Activated naive CD8-positive, alpha-beta T cell treated with anti-CD3 and anti-CD28 coated beads, Interleukin-2, amount 50 U/mL, for 16 hours (primary cell): ENCODE measurements at regions not wholly inside any gene's neighbourhood (a gene's known extent, or its start where the extent isn't known, plus 50 kb on each side); places are given as distances from the start of the nearest gene placed in this dataset.

Experiments
- DNase-seq: peaks from one replicate; pipeline ENCODE4 v3.0.0-alpha.2; 2020; ENCODE audit warnings: low read depth, low spot score

DNA sequence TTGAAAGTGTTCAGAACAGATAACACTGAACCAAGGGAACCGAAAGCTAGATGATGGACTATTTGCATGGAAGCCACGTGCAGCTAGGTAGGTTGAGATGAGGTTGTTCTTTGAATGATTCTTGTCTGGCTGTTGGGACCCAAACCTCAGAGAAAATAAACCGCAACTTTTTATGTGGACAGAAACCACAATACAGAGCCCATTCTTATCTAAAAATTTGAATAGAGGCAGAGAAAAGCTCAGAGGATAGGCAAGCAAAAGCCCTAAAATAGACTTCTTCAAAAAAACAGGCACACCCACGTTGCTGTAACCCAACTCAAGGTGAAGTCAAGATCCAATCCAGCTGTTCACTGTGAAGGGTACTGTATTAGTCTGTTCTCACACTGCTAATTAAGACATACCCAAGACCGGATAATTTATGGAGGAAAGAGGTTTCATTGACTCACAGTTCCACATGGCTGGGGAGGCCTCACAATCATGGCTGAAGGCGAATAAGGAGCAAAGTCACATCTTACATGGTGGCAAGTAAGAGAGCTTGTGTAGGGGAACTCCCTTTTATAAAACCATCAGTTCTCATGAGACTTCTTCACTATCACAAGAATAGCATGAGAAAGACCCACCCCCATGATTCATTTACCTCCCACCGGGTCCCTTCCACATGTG, 353.8 kb downstream of the AACS start:
- no peak for DNase-seq

DNA sequence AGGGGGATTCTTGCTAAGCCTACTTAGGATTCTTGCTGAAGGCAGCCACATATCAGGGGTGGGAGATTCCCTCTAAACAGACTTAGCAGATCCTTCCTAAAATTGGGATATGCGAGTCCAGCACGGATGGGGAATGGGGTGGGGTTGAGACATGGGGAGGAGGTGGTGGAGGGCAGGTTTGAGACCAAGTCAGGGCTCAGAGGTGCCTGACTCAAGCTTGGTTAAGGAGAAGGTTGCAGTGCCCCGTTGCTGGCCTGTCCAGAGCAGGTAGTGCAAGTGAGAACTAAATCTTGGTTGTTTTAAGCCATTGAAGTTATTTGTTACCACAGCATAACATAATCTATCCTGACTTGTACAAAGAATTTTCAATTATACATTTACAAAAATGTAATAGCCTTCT, 359.7 kb downstream of the AACS start:
- no peak for DNase-seq

DNA sequence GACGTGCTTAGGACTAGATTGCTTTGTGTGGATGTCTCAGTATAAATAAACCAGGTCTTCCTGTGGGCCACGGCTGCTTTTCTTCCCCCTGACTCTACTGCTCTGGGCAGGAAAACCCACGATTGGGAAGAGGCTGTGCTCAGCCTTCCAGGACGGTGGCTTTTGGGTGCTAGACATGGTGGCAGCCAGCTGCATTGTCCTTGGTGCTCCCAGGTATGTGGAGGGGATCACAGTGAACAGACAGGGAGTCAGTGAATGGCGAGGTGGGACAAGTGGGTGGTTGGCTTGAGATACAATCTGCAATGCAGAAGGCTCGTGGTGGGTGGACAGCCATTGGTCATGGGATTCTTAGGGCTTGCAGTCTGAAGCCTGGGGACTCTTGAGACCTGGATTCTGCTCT, 366.3 kb downstream of the AACS start:
- DNase-seq = no peak

DNA sequence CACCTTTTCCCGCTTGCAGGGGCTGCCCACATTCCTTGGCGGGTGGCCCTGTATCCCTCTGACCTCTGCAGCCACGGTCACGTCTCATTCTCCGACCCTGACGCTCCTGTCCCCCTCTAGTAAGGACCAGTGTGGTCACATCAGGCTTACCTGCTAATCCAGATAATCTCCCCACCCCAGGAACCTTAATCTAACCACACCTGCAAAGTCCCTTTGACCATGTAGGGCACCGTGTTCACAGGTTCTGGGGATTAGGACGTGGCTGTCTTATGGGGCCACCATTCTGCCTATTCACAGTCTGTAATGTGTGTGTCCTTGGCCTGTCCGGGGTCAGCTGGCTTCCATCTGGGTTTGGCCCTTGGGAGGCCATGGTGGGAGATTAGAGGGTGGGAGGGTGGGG, 368.9 kb downstream of the AACS start:
- no peak for DNase-seq

DNA sequence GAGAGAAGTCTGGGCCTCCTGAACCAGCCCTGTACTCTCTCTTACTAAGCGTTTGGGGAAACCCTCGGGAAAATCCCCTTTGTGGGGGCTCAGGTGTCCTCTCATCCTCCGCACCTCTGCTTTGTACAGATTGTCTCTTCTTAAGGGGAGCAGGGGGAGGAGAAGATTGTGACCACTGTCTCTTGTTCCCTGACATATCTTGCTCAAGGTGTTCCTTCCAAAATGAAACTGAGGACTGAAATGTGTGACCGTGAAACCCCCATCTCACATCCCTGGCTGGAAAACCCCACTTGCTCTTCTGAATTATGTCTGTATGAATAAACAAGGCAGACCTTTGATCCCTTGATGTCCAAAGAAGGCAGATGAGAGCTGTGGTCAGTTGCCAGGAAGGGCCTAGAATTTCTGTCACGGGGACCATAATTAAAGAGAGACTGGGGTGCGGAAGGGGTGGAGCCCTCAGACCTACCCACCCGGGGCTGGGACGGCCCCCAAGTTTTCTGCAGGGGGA, 369.8 kb downstream of the AACS start:
- no peak for DNase-seq

DNA sequence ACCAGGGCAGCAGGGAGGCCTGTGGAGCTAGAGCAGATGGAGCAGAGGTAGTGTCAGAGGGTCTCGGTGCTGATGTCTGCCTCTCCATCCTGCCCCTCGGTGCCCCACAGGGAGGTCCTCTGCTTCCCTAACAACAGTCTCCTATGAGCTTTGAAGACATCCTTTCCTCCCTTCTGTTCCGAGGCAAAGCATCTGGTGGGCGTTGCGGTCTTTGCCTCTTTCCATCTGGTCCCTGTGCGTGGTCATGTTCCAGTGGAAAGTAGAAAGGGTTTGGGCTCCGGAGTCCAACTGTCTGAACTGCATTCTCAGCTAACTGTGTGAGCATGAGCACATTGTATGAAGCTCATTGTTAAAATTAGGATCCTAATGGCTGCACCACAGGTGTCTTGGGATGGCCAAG, 370.6 kb downstream of the AACS start:
- DNase-seq = no peak

DNA sequence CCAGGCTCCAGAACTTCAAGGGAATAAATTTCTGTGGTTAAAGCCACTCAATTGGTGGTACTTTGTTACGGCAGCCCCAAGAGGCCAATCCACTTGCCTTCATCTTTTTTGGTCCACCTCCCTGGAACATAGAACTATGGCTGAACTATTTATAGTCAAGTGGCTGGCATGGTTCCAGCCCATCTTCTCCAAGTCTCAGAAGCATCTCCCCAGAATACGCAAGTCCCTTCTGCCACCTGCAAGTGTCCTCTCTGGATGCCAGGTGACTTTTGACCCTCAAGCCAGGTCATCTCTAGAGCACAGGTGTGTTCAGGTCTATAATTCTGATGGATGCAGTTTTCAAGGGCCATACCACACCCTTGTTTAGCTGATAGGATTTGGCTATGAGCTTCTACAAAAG, 371.5 kb downstream of the AACS start:
- DNase-seq = no peak

DNA sequence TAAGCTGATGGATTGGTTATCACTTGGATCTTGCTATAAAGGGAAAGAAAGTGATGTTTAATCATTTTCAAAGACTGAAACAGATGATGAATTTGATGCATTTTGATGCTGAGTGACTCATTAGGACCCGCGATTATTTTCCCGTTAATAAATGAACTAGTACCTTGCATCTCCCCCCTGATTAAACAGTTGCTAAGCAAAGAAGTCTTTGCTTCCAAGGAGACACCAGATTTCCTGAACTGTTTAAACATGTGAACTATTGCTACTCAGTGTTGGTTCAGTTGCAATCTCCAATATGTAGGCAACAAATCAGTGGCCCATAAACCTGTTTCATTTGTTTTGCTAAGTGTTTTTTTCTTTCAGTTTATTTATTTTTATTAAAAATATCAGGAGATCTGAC, 375.2 kb downstream of the AACS start:
- DNase-seq = no peak

DNA sequence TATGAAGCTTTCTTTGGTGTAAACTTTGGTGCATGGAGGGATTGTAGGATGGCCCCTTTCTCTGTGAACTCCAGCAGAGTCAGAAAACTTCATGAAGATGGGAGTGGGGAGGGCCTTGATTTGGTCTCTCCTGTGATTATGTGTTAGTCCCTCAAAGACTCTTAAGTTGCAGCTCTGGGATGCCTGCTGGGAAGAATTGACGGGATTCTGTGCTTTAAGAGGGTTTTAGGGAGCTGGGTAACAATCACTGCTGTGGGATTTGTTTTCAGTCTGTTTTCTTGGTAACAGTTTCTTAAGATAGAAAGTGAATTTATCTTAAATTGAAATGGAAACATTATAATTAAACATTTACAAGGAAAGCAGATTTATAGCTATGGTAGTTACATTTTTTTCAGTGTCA, 378.1 kb downstream of the AACS start:
- no peak for DNase-seq

DNA sequence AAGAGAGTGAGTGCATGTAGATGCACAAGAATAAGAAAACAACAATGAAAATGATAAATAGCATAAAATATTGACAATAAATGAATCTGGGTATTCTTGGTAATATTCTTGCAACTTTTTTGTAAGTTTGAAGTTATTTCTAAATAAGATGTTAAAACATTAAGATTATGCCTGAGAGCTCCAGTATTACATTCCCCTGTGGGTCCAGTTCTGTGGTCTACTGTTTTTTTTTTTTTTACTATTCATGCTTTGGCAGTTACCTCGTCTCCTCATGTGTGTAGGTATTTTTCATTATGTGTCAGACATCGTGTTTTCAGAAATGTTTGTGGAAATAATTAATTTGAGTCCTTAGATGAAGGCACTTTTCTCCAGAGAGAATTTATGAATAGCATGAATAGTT, 386.2 kb downstream of the AACS start:
- no peak for DNase-seq

DNA sequence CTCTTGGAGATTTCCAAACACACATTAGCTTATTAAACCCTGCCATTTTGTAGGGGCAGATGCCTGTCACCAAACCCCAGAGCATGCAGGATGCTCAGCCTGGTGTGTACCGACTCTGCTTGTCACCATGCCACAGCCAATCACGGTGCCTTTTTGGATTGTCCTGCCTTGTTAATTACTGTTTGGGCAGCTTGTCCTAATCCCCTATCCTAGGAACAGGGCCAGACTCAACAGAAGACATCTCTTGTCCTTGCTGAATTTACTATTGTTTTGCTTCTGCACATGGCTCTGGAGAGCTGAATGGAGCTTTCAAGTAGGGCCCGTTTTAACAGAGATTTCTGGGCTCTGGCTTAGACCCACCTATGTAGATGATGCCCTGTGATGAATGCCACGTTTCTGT, 388.5 kb downstream of the AACS start:
- no peak for DNase-seq

DNA sequence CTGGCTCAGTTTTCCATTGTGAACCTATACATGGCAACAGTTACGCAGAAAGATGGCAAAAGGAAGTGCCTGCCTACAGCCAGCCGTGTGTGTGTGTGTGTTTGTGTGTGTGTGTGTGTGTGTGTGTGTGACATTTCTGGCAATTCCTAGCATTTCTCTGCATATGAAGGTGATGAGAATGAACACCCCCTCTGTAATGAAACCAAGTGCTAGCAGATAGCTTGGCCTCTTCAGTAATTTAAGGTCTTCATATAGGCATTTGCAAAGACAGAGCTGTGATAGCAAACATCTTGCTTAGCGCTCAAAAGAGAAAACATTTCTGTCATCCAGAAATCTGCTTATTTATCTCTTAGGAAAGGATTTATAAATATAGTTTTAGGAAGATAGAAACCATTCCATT, 389.1 kb downstream of the AACS start:
- no peak for DNase-seq

DNA sequence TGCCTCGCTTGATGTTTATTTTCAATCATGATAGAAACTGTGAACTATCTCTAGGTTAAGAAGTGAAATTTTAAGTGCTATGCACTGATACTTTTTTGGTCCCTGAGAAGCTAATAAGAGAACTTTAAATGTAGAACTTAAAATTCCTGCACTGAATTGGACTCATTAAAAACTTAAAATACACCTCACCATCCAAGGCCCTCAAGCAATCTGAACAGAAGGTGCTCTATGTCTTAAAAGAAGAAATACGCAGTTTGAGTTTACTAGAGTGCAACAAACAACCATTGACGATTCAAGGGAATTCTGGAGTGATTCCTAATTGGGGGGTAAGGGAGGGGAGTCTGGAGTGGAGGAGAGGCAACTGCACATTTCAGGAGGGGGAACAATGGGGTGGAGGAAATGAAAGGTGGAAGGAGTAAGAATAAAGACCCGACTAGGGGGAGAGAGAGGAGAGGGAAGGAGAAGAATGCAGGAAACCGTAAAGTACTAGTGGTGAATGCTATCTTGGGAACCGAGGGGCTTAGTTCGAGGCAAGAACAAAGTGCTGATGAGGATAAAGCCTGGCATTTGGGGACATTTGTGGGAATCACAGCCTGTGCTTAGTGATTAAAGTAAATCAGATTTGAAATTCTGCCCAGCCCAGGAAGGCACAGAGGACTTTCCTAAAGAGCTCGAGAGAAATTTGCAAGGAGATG, 389.7 kb downstream of the AACS start:
- no peak for DNase-seq

DNA sequence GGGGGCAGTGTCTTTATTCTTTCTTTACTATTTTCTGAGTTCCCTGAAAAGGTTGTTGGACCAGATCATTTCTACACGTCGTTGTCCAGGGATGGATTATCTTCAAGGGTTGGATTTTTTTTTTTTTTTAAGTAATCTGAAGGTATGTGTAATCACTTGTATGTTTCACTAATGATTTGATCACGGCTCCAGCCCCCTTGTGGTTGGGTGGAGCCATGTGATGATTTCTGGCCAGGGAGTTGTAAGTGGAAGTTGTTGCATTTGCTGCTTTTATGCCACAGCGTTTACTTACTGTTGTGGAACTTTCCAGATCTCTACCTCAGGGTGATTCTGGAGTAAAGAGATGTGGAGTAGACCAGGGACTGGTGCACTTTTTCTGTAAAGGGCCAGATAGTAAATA, 390.3 kb downstream of the AACS start:
- DNase-seq = no peak

DNA sequence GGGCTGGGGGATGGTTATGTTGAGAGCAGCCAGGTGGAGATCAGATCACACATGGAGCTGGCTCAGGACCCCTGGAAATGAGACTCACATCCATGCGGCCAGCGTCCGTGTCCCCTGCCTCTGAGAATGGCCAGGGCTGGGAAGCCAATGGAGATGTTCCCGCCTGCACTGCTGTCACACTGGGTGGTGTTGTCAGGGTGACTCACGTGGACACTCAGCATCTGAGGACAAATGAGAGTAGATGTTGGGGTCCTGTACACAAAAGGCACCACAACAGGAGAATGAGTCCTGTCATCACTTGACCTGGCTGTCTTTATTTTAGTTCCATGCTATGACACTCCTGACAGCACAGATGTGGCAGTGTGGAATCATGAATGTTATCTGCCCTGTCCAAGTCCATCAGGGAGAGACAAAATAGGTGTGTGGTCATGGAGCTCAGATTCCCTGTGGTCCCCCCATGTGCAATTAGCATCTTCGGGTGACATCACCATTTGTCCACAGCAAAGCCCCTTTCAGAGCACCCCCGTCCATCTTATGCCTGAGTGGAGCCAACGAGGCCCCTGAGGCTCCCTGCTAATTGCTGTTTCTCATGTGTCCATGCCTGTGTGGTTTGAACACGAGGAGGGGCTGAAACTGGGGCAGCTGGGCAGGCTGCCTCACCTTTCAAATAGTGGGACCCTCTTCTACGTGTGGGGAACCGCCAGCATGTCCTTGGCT, 393.5 kb downstream of the AACS start:
- DNase-seq = no peak

DNA sequence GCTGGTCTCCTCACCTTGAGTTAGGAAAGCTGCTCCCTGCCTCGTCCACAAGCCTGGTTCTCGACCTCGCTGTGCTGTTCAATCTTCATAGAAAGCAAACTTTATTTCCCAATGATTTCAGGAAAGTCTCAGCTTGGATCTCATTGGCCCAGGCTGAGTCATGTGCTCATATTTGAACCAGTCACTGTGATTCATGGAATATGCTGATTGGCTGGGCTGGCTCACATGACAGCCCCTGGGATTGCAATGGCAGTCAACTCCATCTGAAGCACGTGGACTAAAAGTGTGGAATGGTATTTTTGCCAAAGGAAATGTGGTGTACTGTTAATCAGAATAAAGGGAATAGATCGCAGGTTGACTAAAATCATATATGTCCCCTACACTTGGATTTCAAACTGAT, 396.6 kb downstream of the AACS start:
- no peak for DNase-seq

DNA sequence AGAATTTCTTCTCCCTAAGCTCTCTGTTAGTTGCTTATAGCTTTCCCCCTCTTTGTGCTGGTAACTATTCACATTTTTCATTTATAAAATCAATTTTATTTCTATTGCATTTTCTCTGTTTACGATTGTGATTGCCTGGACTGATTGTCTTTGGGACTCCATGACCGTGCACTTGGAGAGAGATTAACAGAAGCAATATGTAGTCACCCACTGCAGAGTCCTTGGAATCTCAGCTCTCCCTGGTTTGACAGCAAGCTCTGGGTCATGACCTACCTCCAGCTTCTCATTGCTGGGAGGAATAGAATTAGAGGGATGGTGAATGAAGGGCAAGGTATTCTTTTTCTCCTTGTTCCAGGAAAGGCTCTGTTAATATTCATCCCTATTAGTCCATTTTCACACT, 398.2 kb downstream of the AACS start:
- DNase-seq = no peak

DNA sequence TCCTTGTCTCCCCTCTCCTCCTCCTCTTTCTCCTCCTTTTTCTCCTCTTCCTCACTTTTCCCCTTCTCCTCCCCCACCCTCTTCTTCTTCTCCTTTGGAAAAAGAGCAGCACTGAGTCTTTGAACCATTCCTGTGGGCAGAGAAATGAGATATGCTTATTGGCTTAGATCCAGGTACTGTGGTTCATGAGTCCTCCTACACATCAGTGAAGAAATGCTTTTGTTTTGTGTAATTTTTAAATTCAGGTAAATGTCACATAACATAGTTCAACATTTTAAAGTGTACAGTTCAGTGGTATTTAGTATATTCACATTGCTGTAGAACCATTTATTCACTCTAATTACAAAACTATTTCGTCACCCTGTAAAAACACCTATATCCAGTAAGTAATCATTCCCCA, 402.1 kb downstream of the AACS start:
- no peak for DNase-seq

DNA sequence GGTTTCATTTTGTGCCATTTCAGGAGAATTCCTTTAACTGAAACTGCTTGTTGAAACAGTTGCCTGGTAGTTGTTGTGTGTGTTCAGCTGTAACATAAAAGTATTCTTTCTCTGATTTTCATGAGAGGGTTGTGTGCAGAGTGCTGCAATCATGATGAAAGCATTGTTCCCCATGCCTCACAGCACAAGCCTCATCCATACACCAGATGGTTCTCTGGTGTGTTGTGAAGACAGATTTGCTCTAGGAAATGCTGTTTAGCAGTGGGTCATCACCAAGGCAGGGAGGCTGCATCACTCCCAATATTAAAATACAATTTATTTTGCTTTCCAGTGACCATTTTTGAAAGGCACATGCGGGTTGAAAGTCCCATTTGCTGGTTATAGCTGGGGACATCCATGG, 404.4 kb downstream of the AACS start:
- no peak for DNase-seq

DNA sequence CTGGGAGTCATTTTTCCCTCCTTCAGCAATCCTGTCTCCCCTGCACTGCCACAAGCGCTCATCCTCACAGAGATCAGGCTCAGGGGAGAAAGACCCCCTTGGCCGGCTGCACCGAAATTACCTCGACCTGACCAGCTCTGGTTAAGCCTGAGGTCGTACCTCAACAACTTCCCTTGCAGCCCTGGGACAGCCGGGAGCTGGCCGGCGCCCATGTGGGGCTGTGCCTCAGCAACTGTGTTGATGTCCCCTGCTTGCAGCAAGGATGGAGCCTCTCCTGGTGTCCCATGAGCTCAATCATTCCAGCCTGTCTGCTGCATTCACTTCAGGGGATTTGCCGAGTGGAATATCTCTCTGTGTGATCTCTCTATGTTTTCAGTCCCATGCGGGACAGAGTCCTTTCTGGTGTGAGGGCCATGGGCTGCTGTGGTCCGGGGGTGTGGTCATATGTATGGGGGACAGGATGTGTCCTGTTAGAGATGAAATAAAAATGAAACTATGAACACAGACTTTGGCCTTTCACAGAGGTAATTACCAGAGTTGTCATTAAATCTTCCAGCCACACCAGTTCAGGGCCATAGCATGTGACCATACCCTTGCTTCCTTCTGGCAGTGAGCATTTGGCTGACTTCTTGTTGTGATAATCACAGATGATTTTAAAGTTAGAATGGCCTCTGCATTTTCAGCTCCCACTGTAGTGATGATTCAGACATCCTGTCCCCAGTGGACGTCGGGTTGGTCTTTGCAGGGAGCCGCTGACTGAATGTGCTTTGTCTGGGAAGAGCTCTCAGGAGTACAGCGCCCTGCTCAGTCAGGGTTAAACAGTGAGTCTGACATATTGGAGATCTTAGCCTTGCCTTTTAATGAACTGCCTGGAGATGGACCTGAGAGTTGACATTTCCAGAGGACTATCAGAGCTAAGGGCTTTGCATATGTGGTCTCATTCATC, 405.9 kb downstream of the AACS start:
- DNase-seq = no peak

DNA sequence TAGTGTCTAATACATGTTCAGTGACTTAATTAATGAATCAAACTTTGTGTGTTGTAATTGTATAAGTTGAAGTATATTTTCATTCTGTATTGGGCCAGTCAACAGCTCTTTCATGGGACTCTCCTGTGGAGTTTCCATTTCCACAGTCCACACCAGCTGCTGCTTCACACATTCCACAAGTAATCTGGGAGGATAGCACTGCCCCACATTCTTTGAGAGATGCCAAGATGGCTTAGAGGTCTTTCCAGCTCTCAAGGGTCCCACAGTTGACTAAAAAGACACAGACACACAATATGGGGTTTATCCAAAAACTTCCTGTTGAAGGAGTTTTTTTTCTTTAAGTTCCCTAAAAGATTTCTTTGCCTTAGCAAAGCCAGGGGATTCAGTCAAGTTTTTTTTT, 408.3 kb downstream of the AACS start:
- no peak for DNase-seq

DNA sequence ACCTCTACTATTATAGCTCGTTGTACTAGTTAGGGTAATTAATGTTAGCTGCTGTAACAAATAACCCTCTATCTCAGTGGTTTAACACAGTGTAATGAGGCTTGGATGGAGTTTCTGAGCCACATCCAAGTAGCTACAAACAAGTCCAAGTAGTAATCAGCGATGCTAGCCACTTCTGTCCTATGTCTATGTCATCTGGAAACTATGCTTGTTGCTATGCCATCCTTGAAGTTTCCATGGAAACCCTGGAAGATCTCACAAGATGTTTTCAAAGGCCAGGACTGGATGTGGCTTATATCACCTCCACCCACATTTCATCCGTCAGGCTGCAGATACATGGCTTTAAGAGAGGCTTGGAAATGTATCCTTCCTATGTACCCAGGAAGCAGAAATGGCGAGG, 422.1 kb downstream of the AACS start:
- no peak for DNase-seq
